Osteocyte (in vitro differentiated cells): ENCODE measurements at regions not wholly inside any gene's neighbourhood (a gene's known extent, or its start where the extent isn't known, plus 50 kb on each side); places are given as distances from the start of the nearest gene placed in this dataset.

Experiments used
- DNase-seq: peaks from one replicate; pipeline ENCODE4 v3.0.0; 2021; ENCODE audit warnings: mixed read lengths; ENCODE audit not compliant: unreplicated experiment; ENCODE audit errors: extremely low spot score
- H3K27ac Mint-ChIP-seq: one replicate; pipeline ENCODE4 v1.8.0; 2021; ENCODE audit warnings: mild to moderate bottlenecking, mixed read lengths; ENCODE audit not compliant: unreplicated experiment
- H3K27me3 Mint-ChIP-seq: one replicate; pipeline ENCODE4 v1.8.0; 2021; ENCODE audit warnings: mixed read lengths; ENCODE audit not compliant: unreplicated experiment
- H3K36me3 Mint-ChIP-seq: one replicate; pipeline ENCODE4 v1.8.0; 2021; ENCODE audit warnings: mixed read lengths; ENCODE audit not compliant: unreplicated experiment
- H3K4me1 Mint-ChIP-seq: one replicate; pipeline ENCODE4 v1.8.0; 2021; ENCODE audit warnings: mixed read lengths; ENCODE audit not compliant: unreplicated experiment
- H3K4me3 Mint-ChIP-seq: one replicate; pipeline ENCODE4 v1.8.0; 2021; ENCODE audit warnings: mild to moderate bottlenecking, moderate library complexity, mixed read lengths; ENCODE audit not compliant: unreplicated experiment
- H3K9me3 Mint-ChIP-seq: one replicate; pipeline ENCODE4 v1.8.0; 2021; ENCODE audit warnings: mixed read lengths; ENCODE audit not compliant: unreplicated experiment
- TF ChIP-seq, protein P1 (sequence below): fragments of 200-600 bp; sonication (generic); IDR thresholded peaks from 2 replicates; pipeline ENCODE4 v1.5.0; 2021; ENCODE audit warnings: antibody characterized with exemption, mild to moderate bottlenecking, moderate library complexity

DNA sequence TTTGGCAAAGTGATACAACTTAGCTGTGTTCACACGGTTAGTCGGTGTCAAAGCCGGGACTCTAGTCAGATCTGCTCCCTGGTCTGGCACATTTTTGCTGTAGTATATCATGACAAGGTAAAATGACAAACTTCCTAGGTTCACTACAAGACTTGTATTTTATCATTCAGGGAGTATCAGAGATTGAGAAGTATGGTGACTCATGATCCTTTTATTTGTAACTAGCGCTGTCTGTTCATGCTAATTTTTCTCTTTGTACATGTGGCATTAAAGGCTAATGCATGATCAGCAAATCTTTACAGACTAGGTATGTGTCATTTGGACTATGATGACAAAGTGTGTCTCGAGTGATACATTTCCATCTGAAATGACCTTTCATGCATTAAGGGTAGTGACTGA, 326.7 kb downstream of the SIPA1L2 start:
- no peaks in the 10 kb centered on the region for H3K27me3 Mint-ChIP-seq
- no peaks in the 10 kb centered on the region for H3K36me3 Mint-ChIP-seq
- H3K27ac Mint-ChIP-seq, result no peak overlapping the region
- DNase-seq, result no peak
- H3K4me1 Mint-ChIP-seq, result peaks cover 19% of the 10 kb centered on the region
- TF ChIP-seq, protein P1, sequence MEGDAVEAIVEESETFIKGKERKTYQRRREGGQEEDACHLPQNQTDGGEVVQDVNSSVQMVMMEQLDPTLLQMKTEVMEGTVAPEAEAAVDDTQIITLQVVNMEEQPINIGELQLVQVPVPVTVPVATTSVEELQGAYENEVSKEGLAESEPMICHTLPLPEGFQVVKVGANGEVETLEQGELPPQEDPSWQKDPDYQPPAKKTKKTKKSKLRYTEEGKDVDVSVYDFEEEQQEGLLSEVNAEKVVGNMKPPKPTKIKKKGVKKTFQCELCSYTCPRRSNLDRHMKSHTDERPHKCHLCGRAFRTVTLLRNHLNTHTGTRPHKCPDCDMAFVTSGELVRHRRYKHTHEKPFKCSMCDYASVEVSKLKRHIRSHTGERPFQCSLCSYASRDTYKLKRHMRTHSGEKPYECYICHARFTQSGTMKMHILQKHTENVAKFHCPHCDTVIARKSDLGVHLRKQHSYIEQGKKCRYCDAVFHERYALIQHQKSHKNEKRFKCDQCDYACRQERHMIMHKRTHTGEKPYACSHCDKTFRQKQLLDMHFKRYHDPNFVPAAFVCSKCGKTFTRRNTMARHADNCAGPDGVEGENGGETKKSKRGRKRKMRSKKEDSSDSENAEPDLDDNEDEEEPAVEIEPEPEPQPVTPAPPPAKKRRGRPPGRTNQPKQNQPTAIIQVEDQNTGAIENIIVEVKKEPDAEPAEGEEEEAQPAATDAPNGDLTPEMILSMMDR, result no peak
- no peaks in the 10 kb centered on the region for H3K9me3 Mint-ChIP-seq
- H3K4me3 Mint-ChIP-seq, result no peak overlapping the region

DNA sequence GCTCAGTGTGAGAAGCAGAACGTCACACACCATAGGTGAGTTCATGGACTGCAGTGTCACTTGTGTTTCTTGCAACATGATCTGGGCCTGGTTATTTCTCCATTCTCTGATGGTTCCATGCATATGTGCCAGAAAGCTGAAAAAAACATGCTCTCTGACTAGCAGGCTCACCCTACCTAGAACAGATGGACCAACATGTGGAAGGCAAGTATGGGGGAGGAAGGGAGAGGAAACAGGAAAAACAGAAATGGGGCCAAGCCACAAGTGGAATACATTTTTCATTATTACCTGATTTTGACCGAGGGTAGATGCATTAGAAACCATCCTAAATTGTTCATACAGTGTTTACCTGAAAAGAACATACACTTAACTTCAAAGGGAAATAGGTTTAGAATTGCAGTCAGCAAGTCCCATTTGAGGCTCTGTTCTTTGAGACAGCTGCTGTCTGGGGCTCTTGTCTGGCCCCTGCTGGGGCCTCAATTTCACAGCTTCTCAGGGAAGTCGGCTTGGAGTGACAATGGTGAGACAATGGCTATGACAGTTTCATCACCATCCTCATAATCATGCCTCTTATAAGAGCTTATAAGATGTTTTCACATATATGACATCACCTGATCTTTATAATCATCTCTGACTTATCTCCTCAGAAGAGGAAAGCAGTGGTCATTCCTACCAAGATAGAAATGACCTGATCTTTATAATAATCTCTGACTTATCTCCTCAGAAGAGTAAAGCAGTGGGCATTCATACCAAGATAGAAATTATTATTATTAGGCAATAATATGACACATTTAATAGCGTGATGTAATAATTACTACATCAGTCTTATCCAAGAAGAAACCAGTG, 327.3 kb downstream of the SIPA1L2 start:
- Mint-ChIP-seq H3K4me3 (no peak overlapping the region), H3K36me3 (no peaks in the 10 kb centered on the region), H3K4me1 (peaks cover 19% of the 10 kb centered on the region), H3K27me3 (no peaks in the 10 kb centered on the region), H3K27ac (no peak overlapping the region), H3K9me3 (no peaks in the 10 kb centered on the region)
- no peak for DNase-seq
- TF ChIP-seq, protein P1, result no peak

DNA sequence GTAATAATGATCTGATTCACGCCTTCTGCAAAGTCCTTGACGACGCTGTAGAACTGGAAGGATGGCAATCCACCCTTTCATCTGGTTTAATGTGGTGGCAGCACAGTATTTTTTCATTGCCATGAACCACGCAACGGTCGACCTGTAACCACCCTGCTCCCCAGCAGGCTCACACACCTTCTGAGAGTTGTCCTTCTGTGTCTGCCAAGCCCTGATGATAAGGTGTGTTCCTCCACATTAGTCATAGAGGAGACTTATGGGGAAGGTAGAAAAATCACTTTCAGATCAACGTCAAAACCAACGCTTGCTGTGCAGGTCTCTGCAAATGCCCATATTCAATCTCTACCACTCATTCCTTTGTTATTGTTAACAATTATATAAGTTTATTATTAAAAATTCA, 328.7 kb downstream of the SIPA1L2 start:
- Mint-ChIP-seq H3K9me3 (no peaks in the 10 kb centered on the region), H3K36me3 (no peaks in the 10 kb centered on the region), H3K27me3 (no peaks in the 10 kb centered on the region), H3K27ac (no peak overlapping the region), H3K4me3 (no peak overlapping the region), H3K4me1 (peaks cover 10% of the 10 kb centered on the region)
- TF ChIP-seq, protein P1, result no peak
- no peak for DNase-seq

DNA sequence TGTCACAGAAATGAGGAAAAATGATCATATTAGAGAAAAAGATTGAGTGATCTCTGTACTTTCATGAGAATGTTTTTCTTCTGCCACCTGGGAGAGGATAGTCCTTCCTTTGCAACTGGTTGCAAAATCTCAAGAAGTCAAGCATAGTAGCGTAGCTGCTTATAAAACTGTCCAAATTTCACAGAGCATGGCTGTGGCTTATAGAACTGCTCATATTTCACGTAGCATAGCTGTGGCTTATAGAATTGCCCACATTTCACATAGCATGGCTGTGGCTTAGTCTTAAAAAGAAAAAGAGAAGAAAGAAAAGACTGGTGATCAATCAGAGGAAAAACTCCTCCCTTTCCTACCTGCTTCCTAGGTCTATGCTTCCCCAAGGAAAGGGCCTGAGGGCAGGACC, 329.5 kb downstream of the SIPA1L2 start:
- no peaks in the 10 kb centered on the region for H3K27me3 Mint-ChIP-seq
- no peak for DNase-seq
- TF ChIP-seq, protein P1, result no peak
- H3K4me1 Mint-ChIP-seq, result peaks cover 10% of the 10 kb centered on the region
- no peaks in the 10 kb centered on the region for H3K36me3 Mint-ChIP-seq
- H3K4me3 Mint-ChIP-seq, result no peak overlapping the region
- H3K27ac Mint-ChIP-seq, result no peak overlapping the region
- no peaks in the 10 kb centered on the region for H3K9me3 Mint-ChIP-seq

DNA sequence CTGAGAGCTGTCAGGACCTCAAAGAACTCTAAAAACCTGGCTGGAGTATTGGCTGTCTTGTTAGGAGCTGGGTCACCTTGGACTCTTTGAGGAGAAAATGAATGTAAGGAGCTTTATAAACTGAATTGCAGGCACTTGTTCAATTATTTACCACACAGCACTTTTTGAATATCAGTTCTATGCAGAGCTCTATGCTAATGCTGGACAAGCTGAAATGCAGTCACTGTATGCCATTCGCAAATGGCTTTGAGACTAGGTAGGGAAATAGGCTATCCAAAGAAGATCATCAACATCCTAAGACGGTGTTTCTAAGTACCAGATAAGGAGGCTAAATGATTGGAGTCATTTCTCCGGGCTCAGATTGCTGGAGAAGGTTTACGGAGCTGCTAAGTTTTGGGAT, 333.5 kb downstream of the SIPA1L2 start:
- Mint-ChIP-seq H3K4me3 (no peak overlapping the region), H3K27ac (no peak overlapping the region), H3K4me1 (peaks cover 30% of the 10 kb centered on the region), H3K36me3 (no peaks in the 10 kb centered on the region), H3K27me3 (no peaks in the 10 kb centered on the region), H3K9me3 (no peaks in the 10 kb centered on the region)
- no peak for DNase-seq
- TF ChIP-seq, protein P1, result no peak
